ACC112 (cell line): ENCODE measurements at regions not wholly inside any gene's neighbourhood (a gene's known extent, or its start where the extent isn't known, plus 50 kb on each side); places are given as distances from the start of the nearest gene placed in this dataset.

ENCODE experiments used
- H2AFZ ChIP-seq: fragments of 200-600 bp; sonication (generic); one replicate; pipeline ENCODE4 v1.6.0; 2017; ENCODE audit warnings: antibody characterized with exemption, low read length; ENCODE audit not compliant: unreplicated experiment
- H3K27ac ChIP-seq: fragments of 200-600 bp; sonication (generic); 2 replicates; pipeline ENCODE4 v1.5.1; 2014; ENCODE audit warnings: low read depth, mild to moderate bottlenecking, antibody characterized with exemption, low read length, moderate library complexity
- H3K27me3 ChIP-seq: fragments of 200-600 bp; sonication (generic); 2 replicates; pipeline ENCODE4 v1.6.1; 2014; ENCODE audit warnings: mild to moderate bottlenecking, antibody characterized with exemption, low read length, moderate library complexity, mixed read lengths; ENCODE audit not compliant: insufficient read depth
- H3K36me3 ChIP-seq: fragments of 200-600 bp; sonication (generic); 2 replicates; pipeline ENCODE4 v1.6.1; 2016; ENCODE audit warnings: mild to moderate bottlenecking, antibody characterized with exemption, low read length, moderate library complexity, mixed read lengths; ENCODE audit not compliant: insufficient read depth
- H3K4me1 ChIP-seq: fragments of 200-600 bp; sonication (generic); one replicate; pipeline ENCODE4 v1.6.1; 2016; ENCODE audit warnings: low read length, mixed read lengths; ENCODE audit not compliant: insufficient read depth, unreplicated experiment, control insufficient read depth
- H3K4me3 ChIP-seq: fragments of 200-600 bp; sonication (generic); 2 replicates; pipeline ENCODE4 v1.5.1; 2014; ENCODE audit warnings: mild to moderate bottlenecking, low read depth, low read length
- H3K79me2 ChIP-seq: fragments of 200-600 bp; sonication (generic); one replicate; pipeline ENCODE4 v1.6.0; 2016; ENCODE audit warnings: low read length; ENCODE audit not compliant: control insufficient read depth, unreplicated experiment, insufficient read depth

DNA sequence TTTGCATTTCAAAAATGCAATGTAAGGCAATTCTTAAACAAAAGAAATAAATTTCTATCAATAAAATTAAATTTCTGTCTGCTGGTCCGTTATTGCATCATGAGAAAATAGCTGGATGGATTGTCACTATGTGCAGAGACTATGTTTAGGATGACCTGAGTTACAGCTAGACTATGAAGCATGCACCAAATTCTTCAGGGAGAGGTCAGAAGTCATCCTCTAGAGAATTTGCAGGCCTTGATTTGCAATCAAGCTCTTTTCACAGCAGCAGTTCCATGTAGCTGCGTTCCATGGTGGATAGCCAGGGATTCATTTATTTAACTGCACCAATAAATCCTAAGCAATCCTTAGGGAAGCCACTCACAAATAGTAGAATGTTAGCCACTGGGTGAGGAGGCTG, 253.7 kb downstream of the MSRB3 start:
- H3K4me1 ChIP-seq = peaks cover 45% of the 10 kb centered on the region
- no peaks in the 10 kb centered on the region for H3K79me2 ChIP-seq
- H3K27me3 ChIP-seq = no peaks in the 10 kb centered on the region
- H3K36me3 ChIP-seq = no peaks in the 10 kb centered on the region
- H2AFZ ChIP-seq = no peak overlapping the region
- no peak overlapping the region for H3K4me3 ChIP-seq
- H3K27ac ChIP-seq = peak overlapping the region; percentile 99

DNA sequence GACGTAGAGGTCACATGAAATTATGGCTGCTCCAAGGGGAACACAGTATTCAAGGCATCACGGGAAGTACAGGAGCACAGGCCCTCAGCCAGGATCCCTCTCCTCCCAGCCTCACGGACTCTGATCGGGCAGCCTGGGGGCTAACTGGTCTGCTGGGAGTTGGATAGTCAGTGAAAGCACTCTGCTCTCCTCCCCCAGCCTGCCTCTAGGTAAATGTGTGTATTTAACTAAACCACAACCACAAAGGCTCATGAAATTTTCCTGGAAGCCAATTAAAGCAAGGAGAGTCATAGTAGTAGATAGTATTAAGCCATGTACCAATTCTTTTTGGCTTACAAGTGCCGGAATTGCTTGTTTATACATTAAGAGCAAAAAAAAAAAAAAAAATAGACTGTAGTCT, 254.3 kb downstream of the MSRB3 start:
- no peaks in the 10 kb centered on the region for H3K36me3 ChIP-seq
- H3K27ac ChIP-seq = peak overlapping the region; percentile 99
- H3K4me1 ChIP-seq = peaks cover 50% of the 10 kb centered on the region
- H3K27me3 ChIP-seq = no peaks in the 10 kb centered on the region
- no peak overlapping the region for H3K4me3 ChIP-seq
- H2AFZ ChIP-seq = peak overlapping the region; percentile 91
- H3K79me2 ChIP-seq = no peaks in the 10 kb centered on the region

DNA sequence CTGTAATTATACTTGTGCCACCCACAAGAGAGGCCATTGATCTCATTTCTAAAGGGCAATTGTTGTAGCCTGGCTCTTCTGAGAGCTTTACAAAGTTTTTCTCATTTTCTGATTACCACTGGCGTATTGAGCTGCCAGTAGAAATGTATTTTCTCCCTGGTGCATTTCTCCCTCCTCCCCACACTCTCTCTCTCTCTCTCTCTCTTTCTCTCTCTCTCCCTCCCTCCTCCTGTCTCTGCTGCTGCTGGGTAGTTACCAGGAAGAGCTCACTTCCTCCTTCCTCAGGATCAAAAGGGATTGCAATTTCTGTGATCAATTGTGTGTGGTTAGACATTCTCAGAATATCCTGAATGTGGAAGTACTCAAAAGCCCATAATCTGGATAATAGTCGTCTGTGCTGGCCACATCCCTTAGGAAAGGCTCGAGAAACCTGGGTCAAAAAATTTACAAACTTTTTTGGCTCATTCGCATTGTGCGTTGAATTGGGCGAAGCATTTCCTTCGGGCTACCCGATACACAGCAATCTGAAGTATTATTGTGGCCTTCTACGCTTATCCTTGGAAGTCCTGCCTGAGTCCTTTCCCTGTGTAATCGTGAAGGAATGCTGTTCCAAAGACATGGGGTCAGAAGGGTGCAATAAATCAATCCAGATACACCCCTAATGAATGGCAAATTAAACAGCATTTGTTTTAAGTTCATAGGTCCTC, 254.8 kb downstream of the MSRB3 start:
- Histone ChIP-seq H3K27me3 (no peaks in the 10 kb centered on the region), H2AFZ (peak overlapping the region; percentile 91), H3K27ac (peak overlapping the region; percentile 99), H3K36me3 (no peaks in the 10 kb centered on the region), H3K79me2 (no peaks in the 10 kb centered on the region), H3K4me1 (peaks cover 55% of the 10 kb centered on the region), H3K4me3 (peak overlapping the region; percentile 50; the same call in 1 of the 2 replicates)

DNA sequence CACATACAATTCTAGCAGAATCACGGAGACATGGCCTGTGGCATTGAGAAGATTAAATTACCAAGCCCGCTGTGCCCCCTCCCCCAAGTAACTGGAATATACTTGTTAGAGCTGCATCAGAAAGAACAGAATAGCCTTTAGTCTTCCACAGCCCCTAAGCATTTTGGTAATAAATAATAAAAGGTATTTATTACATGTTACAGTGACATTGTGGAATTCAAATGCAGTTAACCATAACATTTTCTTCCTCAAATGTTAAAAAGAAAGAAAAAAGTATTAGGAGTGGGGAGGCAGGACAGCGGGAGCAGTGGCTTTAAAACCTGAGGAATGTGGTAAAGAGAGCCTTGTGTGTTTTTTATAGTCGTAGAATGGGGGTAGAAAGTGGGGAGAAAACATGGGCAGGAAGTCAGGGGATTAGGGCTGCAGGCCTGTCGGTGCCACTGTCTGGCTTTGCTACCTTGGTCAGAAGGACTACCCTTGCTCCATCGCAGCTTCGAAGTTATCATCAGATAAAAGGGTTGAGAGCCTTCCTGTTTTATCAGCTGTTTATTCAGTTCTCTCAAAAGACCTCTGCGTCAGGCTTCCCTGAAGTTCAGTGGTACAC, 255.9 kb downstream of the MSRB3 start:
- Histone ChIP-seq H3K79me2 (no peaks in the 10 kb centered on the region), H3K36me3 (peaks cover 4% of the 10 kb centered on the region; the same call in 1 of the 2 replicates), H3K4me1 (peaks cover 55% of the 10 kb centered on the region), H3K4me3 (no peak overlapping the region), H3K27me3 (no peaks in the 10 kb centered on the region), H2AFZ (no peak overlapping the region), H3K27ac (peak overlapping the region; percentile 99)

DNA sequence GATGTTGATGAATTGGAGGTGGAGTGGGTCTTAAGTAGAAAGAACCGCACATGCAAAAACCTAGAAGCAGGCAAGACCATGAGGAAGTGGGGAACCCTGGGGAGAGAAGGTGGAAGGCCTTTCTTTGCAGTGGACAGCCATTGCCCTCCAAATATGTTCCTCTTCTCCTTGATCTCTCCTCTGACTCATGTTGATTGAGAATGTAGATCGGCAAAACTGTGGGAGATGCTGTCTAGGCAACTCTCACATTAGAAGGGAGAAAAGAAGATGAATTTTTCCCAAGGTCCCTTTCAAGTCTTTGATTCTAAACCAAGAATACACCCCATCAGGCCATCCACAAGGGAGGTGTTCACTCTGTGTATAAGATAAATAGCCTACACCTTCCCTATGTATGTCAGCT, 257.5 kb downstream of the MSRB3 start:
- Histone ChIP-seq H3K4me1 (peaks cover 55% of the 10 kb centered on the region), H3K27me3 (no peaks in the 10 kb centered on the region), H3K36me3 (peaks cover 16% of the 10 kb centered on the region), H2AFZ (no peak overlapping the region), H3K4me3 (no peak overlapping the region), H3K27ac (peak overlapping the region; percentile 99), H3K79me2 (no peaks in the 10 kb centered on the region)

DNA sequence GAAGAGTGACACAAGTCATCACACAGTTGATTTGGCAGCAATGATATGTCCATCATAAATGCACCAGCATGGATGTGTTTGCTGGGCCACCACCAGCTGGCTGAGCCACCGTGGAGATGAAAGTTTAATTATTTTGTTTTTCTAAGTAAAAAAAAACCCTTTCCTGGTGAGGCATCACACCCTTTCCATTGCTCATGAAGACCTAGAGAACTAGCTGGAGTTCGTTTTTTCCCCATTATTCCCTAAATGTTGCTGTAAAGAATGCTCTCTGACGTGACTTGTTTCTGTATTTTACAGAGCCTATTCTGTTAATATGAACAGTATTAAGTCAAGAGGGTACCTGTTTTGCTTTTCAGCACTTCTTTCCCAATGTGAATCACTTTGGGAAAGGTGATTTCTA, 257.9 kb downstream of the MSRB3 start:
- peaks cover 54% of the 10 kb centered on the region for H3K4me1 ChIP-seq
- peak overlapping the region; percentile 16 for H2AFZ ChIP-seq
- peak overlapping the region; percentile 99 for H3K27ac ChIP-seq

DNA sequence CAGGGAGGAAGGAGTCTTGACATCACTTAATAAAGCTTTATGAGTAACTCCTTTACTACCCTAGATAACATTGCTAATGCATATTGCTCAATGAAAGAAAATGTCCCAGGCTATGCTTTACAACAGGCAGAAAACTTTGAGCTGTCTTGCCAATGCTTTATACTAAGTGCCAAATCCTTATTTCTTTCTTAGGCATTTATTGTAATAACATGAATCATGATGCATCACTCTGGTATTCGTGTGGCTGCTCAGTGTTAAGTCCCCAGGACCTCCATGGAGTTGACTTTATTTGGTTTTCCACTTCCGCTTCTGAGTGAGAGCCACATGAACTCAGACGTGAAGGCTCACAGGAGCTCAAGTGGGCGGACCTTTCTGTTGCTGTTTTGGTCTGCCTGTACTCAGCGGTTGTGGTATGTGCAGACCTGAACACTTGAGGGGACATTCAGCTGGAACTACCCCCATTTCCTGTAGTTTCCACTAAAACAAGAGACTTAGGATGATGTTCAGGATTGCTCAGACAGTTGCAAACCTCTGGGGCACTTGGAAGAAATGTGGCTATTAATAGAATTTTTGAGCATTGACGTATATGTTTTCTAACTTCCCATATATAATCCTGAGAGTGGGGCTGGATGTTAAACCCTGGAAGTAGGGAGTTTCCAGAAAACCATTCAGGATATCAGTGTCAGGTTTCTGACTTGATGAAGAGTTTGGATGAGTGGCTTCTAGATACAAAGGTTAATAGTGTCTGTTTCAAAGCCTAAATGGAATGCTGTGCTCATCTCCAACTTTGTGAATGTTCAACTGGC, 258.6 kb downstream of the MSRB3 start:
- Histone ChIP-seq H3K27ac (peak overlapping the region; percentile 99), H3K27me3 (no peaks in the 10 kb centered on the region), H2AFZ (peak overlapping the region; percentile 16), H3K4me3 (0 out of 2 replicates have a peak overlapping the region, but pooled peaks have one; percentile 7), H3K36me3 (peaks cover 18% of the 10 kb centered on the region), H3K79me2 (no peaks in the 10 kb centered on the region), H3K4me1 (peaks cover 47% of the 10 kb centered on the region)

More for the DNA sequence above, 257.9 kb downstream of the MSRB3 start:
- no peaks in the 10 kb centered on the region for H3K79me2 ChIP-seq
- peaks cover 18% of the 10 kb centered on the region for H3K36me3 ChIP-seq
- H3K4me3 ChIP-seq = no peak overlapping the region
- no peaks in the 10 kb centered on the region for H3K27me3 ChIP-seq

DNA sequence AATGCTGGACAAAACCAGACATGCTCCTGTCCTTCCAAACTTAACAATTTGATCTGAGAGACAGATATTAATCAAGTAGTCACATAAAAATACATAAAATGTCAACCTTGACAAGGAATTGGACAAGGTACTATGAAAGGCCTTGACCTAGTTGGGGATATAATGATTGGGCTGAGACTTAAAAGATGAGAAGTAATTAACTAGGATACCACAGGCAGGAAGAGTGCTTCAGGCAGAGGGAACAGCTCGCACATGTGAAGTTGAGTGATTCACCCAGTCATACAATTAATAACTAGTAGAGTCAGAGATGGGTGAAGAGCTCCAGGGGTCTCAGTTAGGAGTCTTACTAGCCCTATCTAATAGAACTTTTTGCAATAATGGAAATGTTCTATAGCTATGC, 259.5 kb downstream of the MSRB3 start:
- H3K36me3 ChIP-seq = peaks cover 18% of the 10 kb centered on the region
- peak overlapping the region; percentile 99 for H3K27ac ChIP-seq
- no peak overlapping the region for H2AFZ ChIP-seq
- no peak overlapping the region for H3K4me3 ChIP-seq
- H3K4me1 ChIP-seq = peaks cover 38% of the 10 kb centered on the region
- no peaks in the 10 kb centered on the region for H3K79me2 ChIP-seq
- H3K27me3 ChIP-seq = no peaks in the 10 kb centered on the region

DNA sequence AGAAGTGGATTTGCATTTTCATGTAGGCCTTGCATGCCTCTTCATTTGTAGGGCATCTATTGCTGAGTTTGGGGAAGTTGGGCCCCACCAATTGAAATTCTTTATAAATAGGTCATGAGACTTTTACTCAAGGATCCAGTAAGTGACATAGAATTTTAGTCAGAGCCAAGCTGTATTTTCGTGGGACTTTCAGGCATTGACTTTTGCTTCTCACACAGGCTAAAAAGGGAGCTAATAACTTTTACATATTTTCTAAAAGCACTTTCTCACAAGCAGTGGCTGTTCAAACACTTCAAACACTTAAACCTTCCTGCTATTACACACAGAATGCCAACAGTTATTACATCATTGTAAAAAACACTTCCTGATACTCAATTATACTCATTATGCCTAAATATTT, 260.5 kb downstream of the MSRB3 start:
- Histone ChIP-seq H3K79me2 (no peaks in the 10 kb centered on the region), H3K27me3 (no peaks in the 10 kb centered on the region), H3K36me3 (peaks cover 18% of the 10 kb centered on the region), H3K27ac (peak overlapping the region; percentile 99; the same call in 1 of the 2 replicates), H2AFZ (no peak overlapping the region), H3K4me3 (no peak overlapping the region), H3K4me1 (peaks cover 28% of the 10 kb centered on the region)

DNA sequence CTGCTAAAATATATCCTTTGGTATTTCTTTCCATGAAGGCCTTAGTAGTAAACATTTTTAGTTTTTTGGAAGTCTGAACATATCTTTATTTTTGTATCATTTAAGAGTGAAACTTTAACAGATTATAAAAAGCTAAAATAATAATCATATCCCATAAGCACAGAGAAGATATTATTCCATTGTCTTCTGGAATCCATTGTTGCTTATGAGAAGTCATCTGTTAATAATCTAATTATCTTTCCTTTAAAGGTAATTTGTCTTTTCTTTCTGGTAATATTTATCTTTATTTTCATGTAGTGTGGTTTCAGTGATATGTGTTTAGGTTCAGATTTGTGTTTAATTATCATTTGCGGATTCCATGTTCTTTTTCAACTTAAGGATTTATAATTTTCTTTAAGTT, 261.7 kb downstream of the MSRB3 start:
- H3K4me3 ChIP-seq = no peak overlapping the region
- no peak overlapping the region for H2AFZ ChIP-seq
- peaks cover 25% of the 10 kb centered on the region for H3K4me1 ChIP-seq
- no peaks in the 10 kb centered on the region for H3K79me2 ChIP-seq
- no peaks in the 10 kb centered on the region for H3K27me3 ChIP-seq
- peaks cover 18% of the 10 kb centered on the region for H3K36me3 ChIP-seq
- H3K27ac ChIP-seq = no peak overlapping the region
